Memory B cell (primary cell): ENCODE measurements at regions not wholly inside any gene's neighbourhood (a gene's known extent, or its start where the extent isn't known, plus 50 kb on each side); places are given as distances from the start of the nearest gene placed in this dataset.

Source experiments
- ATAC-seq: fragments of 150-1000 bp; cut with Tn5 transposase; 2 replicates; pipeline ENCODE4 v1.10.0; 2021; ENCODE audit warnings: low read depth, mild to moderate bottlenecking, moderate library complexity
- DNase-seq, 2 donors: peaks; one replicate each; pipeline ENCODE4 v3.0.0; 2022; ENCODE audit warnings: low spot score in 2 of 2
- H3K27ac Mint-ChIP-seq: one replicate; pipeline ENCODE4 v1.8.0; 2022; ENCODE audit warnings: mild to moderate bottlenecking, moderate library complexity, mixed read lengths
- H3K27me3 Mint-ChIP-seq: one replicate; pipeline ENCODE4 v1.8.0; 2022; ENCODE audit warnings: mixed read lengths
- H3K36me3 Mint-ChIP-seq: one replicate; pipeline ENCODE4 v1.8.0; 2022; ENCODE audit warnings: mild to moderate bottlenecking, mixed read lengths
- H3K4me1 Mint-ChIP-seq: one replicate; pipeline ENCODE4 v1.8.0; 2022; ENCODE audit warnings: mixed read lengths
- H3K4me3 Mint-ChIP-seq: one replicate; pipeline ENCODE4 v1.8.0; 2022; ENCODE audit warnings: mild to moderate bottlenecking, moderate library complexity, mixed read lengths
- H3K9me3 Mint-ChIP-seq: one replicate; pipeline ENCODE4 v1.8.0; 2022; ENCODE audit warnings: mixed read lengths

- Mint-ChIP-seq H3K27ac (no peak overlapping the region), H3K4me3 (no peak overlapping the region), H3K9me3 (peaks cover 3% of the 10 kb centered on the region), H3K27me3 (peaks cover 2% of the 10 kb centered on the region), H3K4me1 (no peaks in the 10 kb centered on the region), H3K36me3 (no peaks in the 10 kb centered on the region)
- DNase-seq (no peak), ATAC-seq (no peak)
These were observed 81.4 kb downstream of the ADCYAP1 start for GRCh38 chr18:986051-986450.

GRCh38 chr18:986552-986951, 81.9 kb downstream of the ADCYAP1 start:
- Mint-ChIP-seq H3K4me1 (no peaks in the 10 kb centered on the region), H3K27ac (no peak overlapping the region), H3K27me3 (peaks cover 2% of the 10 kb centered on the region), H3K4me3 (no peak overlapping the region), H3K36me3 (no peaks in the 10 kb centered on the region), H3K9me3 (peaks cover 3% of the 10 kb centered on the region)
- ATAC-seq (no peak), DNase-seq (no peak)

- no peak for ATAC-seq
- peaks cover 2% of the 10 kb centered on the region for H3K27me3 Mint-ChIP-seq
- H3K9me3 Mint-ChIP-seq, result peaks cover 5% of the 10 kb centered on the region
- no peak for DNase-seq
- no peak overlapping the region for H3K4me3 Mint-ChIP-seq
- no peaks in the 10 kb centered on the region for H3K36me3 Mint-ChIP-seq
- H3K27ac Mint-ChIP-seq, result no peak overlapping the region
- no peaks in the 10 kb centered on the region for H3K4me1 Mint-ChIP-seq
These were observed 82.9 kb downstream of the ADCYAP1 start for GRCh38 chr18:987325-988186.

GRCh38 chr18:989425-989824, 84.8 kb downstream of the ADCYAP1 start:
- no peak for DNase-seq
- ATAC-seq, result no peak
- Mint-ChIP-seq H3K27me3 (peaks cover 2% of the 10 kb centered on the region), H3K27ac (no peak overlapping the region), H3K36me3 (no peaks in the 10 kb centered on the region), H3K4me3 (no peak overlapping the region), H3K4me1 (no peaks in the 10 kb centered on the region), H3K9me3 (peaks cover 6% of the 10 kb centered on the region)

GRCh38 chr18:990197-990596, 85.5 kb downstream of the ADCYAP1 start:
- peaks cover 9% of the 10 kb centered on the region for H3K9me3 Mint-ChIP-seq
- H3K4me1 Mint-ChIP-seq, result no peaks in the 10 kb centered on the region
- DNase-seq (no peak), ATAC-seq (no peak)
- no peaks in the 10 kb centered on the region for H3K36me3 Mint-ChIP-seq
- peaks cover 2% of the 10 kb centered on the region for H3K27me3 Mint-ChIP-seq
- no peak overlapping the region for H3K27ac Mint-ChIP-seq
- no peak overlapping the region for H3K4me3 Mint-ChIP-seq

- H3K27ac Mint-ChIP-seq, result no peak overlapping the region
- no peaks in the 10 kb centered on the region for H3K27me3 Mint-ChIP-seq
- H3K9me3 Mint-ChIP-seq, result peaks cover 9% of the 10 kb centered on the region
- DNase-seq, result no peak
- ATAC-seq, result no peak
- H3K36me3 Mint-ChIP-seq, result no peaks in the 10 kb centered on the region
- no peak overlapping the region for H3K4me3 Mint-ChIP-seq
- no peaks in the 10 kb centered on the region for H3K4me1 Mint-ChIP-seq
These were observed 86.8 kb downstream of the ADCYAP1 start for GRCh38 chr18:991441-991840.

GRCh38 chr18:993560-993959, 88.9 kb downstream of the ADCYAP1 start:
- DNase-seq (no peak), ATAC-seq (no peak)
- Mint-ChIP-seq H3K4me3 (no peak overlapping the region), H3K9me3 (peaks cover 8% of the 10 kb centered on the region), H3K27me3 (no peaks in the 10 kb centered on the region), H3K36me3 (no peaks in the 10 kb centered on the region), H3K27ac (no peak overlapping the region), H3K4me1 (no peaks in the 10 kb centered on the region)

- ATAC-seq, result no peak
- H3K4me3 Mint-ChIP-seq, result no peak overlapping the region
- peaks cover 8% of the 10 kb centered on the region for H3K9me3 Mint-ChIP-seq
- H3K36me3 Mint-ChIP-seq, result no peaks in the 10 kb centered on the region
- H3K4me1 Mint-ChIP-seq, result no peaks in the 10 kb centered on the region
- DNase-seq, result no peak
- no peaks in the 10 kb centered on the region for H3K27me3 Mint-ChIP-seq
- H3K27ac Mint-ChIP-seq, result no peak overlapping the region
These were observed 91.0 kb downstream of the ADCYAP1 start for GRCh38 chr18:995629-996028.

- no peak for DNase-seq
These were observed 92.8 kb downstream of the ADCYAP1 start for GRCh38 chr18:997499-997898.

GRCh38 chr18:998936-999335, 94.3 kb downstream of the ADCYAP1 start:
- Mint-ChIP-seq H3K36me3 (no peaks in the 10 kb centered on the region), H3K27me3 (no peaks in the 10 kb centered on the region), H3K4me3 (no peak overlapping the region), H3K9me3 (peaks cover 8% of the 10 kb centered on the region), H3K27ac (no peak overlapping the region), H3K4me1 (no peaks in the 10 kb centered on the region)
- DNase-seq (no peak), ATAC-seq (no peak)

More at GRCh38 chr18:997499-997898, 92.8 kb downstream of the ADCYAP1 start:
- H3K9me3 Mint-ChIP-seq, result peaks cover 6% of the 10 kb centered on the region
- H3K36me3 Mint-ChIP-seq, result no peaks in the 10 kb centered on the region
- H3K27ac Mint-ChIP-seq, result no peak overlapping the region
- H3K27me3 Mint-ChIP-seq, result no peaks in the 10 kb centered on the region
- ATAC-seq, result no peak
- H3K4me1 Mint-ChIP-seq, result no peaks in the 10 kb centered on the region
- H3K4me3 Mint-ChIP-seq, result no peak overlapping the region

- no peak for ATAC-seq
- Mint-ChIP-seq H3K27me3 (no peaks in the 10 kb centered on the region), H3K27ac (no peak overlapping the region), H3K4me1 (no peaks in the 10 kb centered on the region), H3K9me3 (peaks cover 5% of the 10 kb centered on the region), H3K36me3 (no peaks in the 10 kb centered on the region), H3K4me3 (no peak overlapping the region)
- DNase-seq, result no peak
These were observed 98.0 kb downstream of the ADCYAP1 start for GRCh38 chr18:1002653-1003178.

GRCh38 chr18:1003499-1003898, 98.8 kb downstream of the ADCYAP1 start:
- Mint-ChIP-seq H3K27ac (no peak overlapping the region), H3K36me3 (no peaks in the 10 kb centered on the region), H3K9me3 (peaks cover 5% of the 10 kb centered on the region), H3K4me3 (no peak overlapping the region), H3K27me3 (no peaks in the 10 kb centered on the region), H3K4me1 (no peaks in the 10 kb centered on the region)
- DNase-seq, result no peak
- no peak for ATAC-seq

- ATAC-seq, result no peak
- no peaks in the 10 kb centered on the region for H3K4me1 Mint-ChIP-seq
- H3K9me3 Mint-ChIP-seq, result peaks cover 5% of the 10 kb centered on the region
- H3K4me3 Mint-ChIP-seq, result no peak overlapping the region
- no peaks in the 10 kb centered on the region for H3K27me3 Mint-ChIP-seq
- DNase-seq, result no peak
- H3K27ac Mint-ChIP-seq, result no peak overlapping the region
- no peaks in the 10 kb centered on the region for H3K36me3 Mint-ChIP-seq
These were observed 101.6 kb downstream of the ADCYAP1 start for GRCh38 chr18:1006304-1006703.

- H3K4me3 Mint-ChIP-seq, result no peak overlapping the region
- DNase-seq (no peak), ATAC-seq (no peak)
- H3K9me3 Mint-ChIP-seq, result peaks cover 5% of the 10 kb centered on the region
- H3K36me3 Mint-ChIP-seq, result no peaks in the 10 kb centered on the region
- H3K27me3 Mint-ChIP-seq, result no peaks in the 10 kb centered on the region
- H3K27ac Mint-ChIP-seq, result no peak overlapping the region
- H3K4me1 Mint-ChIP-seq, result no peaks in the 10 kb centered on the region
These were observed 102.3 kb downstream of the ADCYAP1 start for GRCh38 chr18:1006965-1007364.

- no peak for DNase-seq
- H3K9me3 Mint-ChIP-seq, result no peaks in the 10 kb centered on the region
These were observed 106.7 kb downstream of the ADCYAP1 start for GRCh38 chr18:1011349-1011748.

More at GRCh38 chr18:1011349-1011748, 106.7 kb downstream of the ADCYAP1 start:
- no peaks in the 10 kb centered on the region for H3K27me3 Mint-ChIP-seq
- H3K27ac Mint-ChIP-seq, result no peak overlapping the region
- H3K4me1 Mint-ChIP-seq, result no peaks in the 10 kb centered on the region
- ATAC-seq, result no peak
- H3K4me3 Mint-ChIP-seq, result no peak overlapping the region
- no peaks in the 10 kb centered on the region for H3K36me3 Mint-ChIP-seq
